ENCODE measurements at regions not wholly inside any gene's neighbourhood (a gene's known extent, or its start where the extent isn't known, plus 50 kb on each side); places are given as distances from the start of the nearest gene placed in this dataset.

GRCh38 chr20:55881204-55881603, 124.1 kb downstream of the CBLN4 start:
- no peak overlapping the region for H3K27ac ChIP-seq
- no peaks in the 10 kb centered on the region for H3K9me3 ChIP-seq (replicated peaks in 1 of 3)
- H3K4me1 ChIP-seq (replicated peaks in 1 of 2): no peaks in the 10 kb centered on the region
- H3K4me3 ChIP-seq: no peak overlapping the region
- TF ChIP-seq CTCF (IDR thresholded peaks at IDR 0.05): no peak
- TF ChIP-seq POLR2A (IDR thresholded peaks at IDR 0.05): no peak
- intact Hi-C loops (cut with DNase I): no loop called here
- no peaks in the 10 kb centered on the region for H3K36me3 ChIP-seq (replicated peaks in 1 of 2)
- DNase-seq: no peak
- H3K27me3 ChIP-seq: no peaks in the 10 kb centered on the region
- WGBS, 4 donors: 49 to 65% (median 58%) methylated on average over 4 of the region's 4 CpGs

DNA sequence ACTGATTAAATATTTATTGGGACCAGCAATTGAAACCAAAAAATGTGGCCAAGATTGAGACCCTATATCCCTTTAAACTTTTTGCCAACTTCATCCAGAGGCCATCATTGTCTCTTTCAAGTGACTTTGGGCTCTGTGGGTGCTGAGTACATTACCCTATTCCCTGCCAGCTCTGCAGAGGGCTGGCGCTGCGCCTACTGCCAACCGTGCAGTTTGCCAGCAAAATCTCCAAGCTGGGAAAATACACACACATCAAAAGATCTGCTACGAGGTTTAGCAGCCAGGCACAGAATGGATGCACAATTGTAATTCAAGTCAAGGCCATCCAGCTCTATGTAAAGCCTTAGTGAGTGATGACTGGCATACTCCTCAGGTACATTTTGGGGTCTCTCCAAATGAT, 125.0 kb downstream of the CBLN4 start:
- Histone ChIP-seq H3K27me3 (no peaks in the 10 kb centered on the region), H3K9me3 (replicated peaks in 1 of 3) (no peaks in the 10 kb centered on the region), H3K4me1 (replicated peaks in 1 of 2) (no peaks in the 10 kb centered on the region), H3K36me3 (replicated peaks in 1 of 2) (no peaks in the 10 kb centered on the region), H3K27ac (no peak overlapping the region), H3K4me3 (no peak overlapping the region)
- no peak for TF ChIP-seq POLR2A (IDR thresholded peaks at IDR 0.05)
- TF ChIP-seq CTCF (IDR thresholded peaks at IDR 0.05): no peak
- intact Hi-C loops (cut with DNase I): no loop called here
- WGBS, 4 donors: 60 to 64% (median 62%) methylated on average over 4 of the region's 4 CpGs
- no peak for DNase-seq

DNA sequence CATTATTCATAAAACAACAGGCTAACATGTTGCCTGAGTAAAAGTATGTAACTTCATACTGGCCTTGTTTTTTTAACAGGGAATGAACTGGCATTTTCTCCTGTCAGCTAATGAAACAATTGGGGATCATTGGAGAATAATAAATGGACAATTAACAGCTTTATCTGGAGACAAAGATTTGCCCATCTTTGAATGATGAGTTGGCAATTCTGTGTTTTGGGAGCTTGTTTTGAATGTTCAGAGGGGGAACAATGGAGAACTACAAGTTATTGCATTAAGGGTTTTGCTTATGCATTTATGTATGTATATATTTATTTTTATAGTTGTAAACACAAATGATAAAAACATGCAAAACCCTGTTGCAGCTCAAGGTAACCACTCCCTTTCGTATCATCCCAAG, 150.3 kb downstream of the CBLN4 start:
- Histone ChIP-seq H3K27me3 (no peaks in the 10 kb centered on the region), H3K4me3 (no peak overlapping the region), H3K9me3 (replicated peaks in 1 of 3) (no peaks in the 10 kb centered on the region), H3K27ac (no peak overlapping the region), H3K4me1 (replicated peaks in 1 of 2) (no peaks in the 10 kb centered on the region), H3K36me3 (replicated peaks in 1 of 2) (no peaks in the 10 kb centered on the region)
- DNase-seq: no peak
- 80 to 90% (median 85%) methylated on average over 1 of the region's 1 CpG for WGBS, 4 donors
- TF ChIP-seq CTCF (IDR thresholded peaks at IDR 0.05): no peak
- no peak for TF ChIP-seq POLR2A (IDR thresholded peaks at IDR 0.05)
- intact Hi-C loops (cut with DNase I): no loop called here

DNA sequence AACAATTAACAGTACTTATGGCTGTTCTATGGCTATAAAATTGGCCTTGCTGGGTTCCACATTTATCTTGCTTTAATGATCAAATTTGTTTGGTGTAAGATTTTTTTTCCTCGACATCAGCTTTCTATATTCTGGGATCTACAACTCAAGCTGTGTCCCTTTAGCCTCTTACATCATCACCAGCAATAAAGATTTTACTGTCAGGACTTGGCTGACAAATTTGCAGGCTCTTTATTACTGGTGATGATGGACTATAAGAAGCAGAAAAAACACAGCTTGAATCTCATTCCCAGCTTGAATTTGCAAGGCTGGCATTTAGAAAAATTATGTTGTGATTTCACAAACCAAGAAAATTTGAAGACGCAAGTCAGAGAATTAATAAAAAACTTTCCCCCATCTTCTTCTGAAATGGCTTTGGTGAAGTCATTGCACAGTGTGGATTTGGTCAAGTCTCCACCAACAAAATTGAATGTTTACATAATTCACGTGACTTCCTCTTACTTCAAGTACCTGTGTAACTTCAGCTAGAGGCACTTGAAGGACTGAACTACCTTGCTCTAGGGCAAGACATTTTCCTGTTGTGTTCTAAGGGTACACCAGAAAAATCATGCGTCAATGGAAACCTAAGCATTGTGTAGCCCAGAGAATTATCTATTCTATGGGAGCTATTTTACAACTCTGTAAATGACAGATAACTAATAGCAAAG, 175.0 kb downstream of the CBLN4 start:
- Histone ChIP-seq H3K27ac (no peak overlapping the region), H3K9me3 (replicated peaks in 1 of 3) (no peaks in the 10 kb centered on the region), H3K36me3 (replicated peaks in 1 of 2) (no peaks in the 10 kb centered on the region), H3K4me3 (no peak overlapping the region), H3K4me1 (replicated peaks in 1 of 2) (no peaks in the 10 kb centered on the region), H3K27me3 (no peaks in the 10 kb centered on the region)
- intact Hi-C loops (cut with DNase I): no loop called here
- WGBS, 4 donors: 59 to 63% (median 61%) methylated on average over 4 of the region's 4 CpGs
- DNase-seq: no peak
- TF ChIP-seq POLR2A (IDR thresholded peaks at IDR 0.05): no peak
- TF ChIP-seq CTCF (IDR thresholded peaks at IDR 0.05): no peak
